ENCODE measurements at regions not wholly inside any gene's neighbourhood (a gene's known extent, or its start where the extent isn't known, plus 50 kb on each side); places are given as distances from the start of the nearest gene placed in this dataset.
A peak's percentile ranks its signal among the peaks of the same experiment; 100 is the strongest.
"Not testable (repeated sequence)": the region's sequence is repeated elsewhere in the genome, so short reads cannot be mapped to it uniquely, and the experiment has no call there.

DNA sequence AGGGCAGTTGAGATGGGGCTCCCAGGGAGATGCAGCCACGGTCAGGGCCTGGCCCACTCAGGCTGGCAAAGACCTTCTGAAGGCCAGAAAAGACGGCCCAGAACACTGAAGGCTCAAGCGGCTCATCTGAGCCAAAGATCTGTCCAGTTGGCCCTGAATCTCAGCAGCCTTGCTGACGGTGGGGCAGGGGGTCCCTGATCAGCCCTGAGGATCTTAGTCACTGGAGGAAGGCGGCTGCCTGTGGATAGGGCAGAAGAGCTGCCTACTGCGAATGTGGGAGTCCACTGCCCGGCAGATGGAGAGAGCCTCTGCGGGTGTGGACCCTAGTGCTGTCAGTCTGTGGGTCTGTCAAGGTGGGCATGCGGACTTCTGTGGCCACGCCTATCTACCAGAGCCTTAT lies 1738.2 kb downstream of the TP53TG3F start:
- no peak for DNase-seq

DNA sequence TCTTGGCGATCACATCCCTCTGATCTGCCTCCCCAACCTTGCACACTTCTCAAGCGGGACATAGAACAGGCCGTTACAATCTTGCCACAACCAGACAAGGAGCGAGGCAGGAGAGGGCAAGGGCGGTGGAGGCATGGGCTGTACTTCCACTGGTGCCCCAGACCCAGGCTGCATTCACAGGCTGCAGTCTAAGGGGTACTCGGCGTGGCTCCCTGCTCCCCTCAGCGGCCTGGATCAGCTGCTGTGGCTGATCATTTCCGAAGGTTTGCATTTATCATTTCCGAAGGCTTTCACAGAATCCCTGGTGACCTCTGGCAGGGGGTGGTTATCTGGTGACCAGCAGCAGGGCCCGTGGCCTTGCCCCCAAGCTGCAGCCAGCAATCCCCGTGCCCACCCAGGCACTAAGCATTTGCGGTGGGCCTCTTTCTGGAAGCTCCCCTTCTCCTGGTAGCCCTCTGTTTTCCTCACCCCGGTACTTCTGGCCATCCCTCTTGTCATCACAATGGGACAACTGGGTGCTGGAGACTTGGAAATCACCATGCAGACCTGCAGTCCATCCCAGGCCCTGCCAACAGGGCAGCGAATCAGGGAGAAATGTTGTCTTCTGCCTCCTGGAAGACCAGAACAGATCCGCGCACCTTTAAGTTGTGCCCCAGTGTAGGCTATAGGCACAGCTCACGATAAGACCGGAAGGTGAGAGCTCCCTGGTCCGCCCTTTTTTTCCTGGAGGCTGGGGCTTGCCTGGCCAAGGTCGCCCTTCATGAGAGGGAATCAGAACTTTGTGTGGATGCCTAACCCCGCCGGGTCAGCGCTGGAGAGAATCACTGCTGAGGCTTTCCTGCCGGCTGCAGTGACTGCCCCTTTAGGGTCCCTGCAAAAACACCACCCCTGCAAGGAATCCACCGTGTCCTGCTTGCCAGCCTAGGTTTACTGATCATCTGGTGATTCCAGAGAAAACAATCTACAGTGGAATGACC lies 1739.1 kb downstream of the TP53TG3F start:
- DNase-seq, result no peak

DNA sequence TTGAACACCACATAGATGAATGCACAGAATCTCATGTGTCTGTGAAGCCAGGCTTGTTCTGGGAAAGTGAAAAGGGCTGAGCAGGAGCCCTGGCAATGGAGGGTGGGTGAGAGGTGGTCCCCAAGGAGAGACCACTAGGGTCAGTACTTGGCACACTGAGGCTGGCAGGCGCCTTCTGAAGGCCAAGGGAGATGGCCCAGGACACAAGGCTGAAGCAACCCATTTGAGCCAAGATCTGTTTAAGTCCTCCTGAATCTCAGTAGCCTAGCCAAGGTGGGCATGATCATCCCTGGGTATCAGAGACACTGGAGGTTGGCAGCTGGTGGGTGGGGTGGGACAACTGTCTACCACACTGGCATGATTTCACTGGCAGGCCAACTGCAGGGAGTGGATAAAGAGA lies 1741.2 kb downstream of the TP53TG3F start:
- DNase-seq, result no peak

DNA sequence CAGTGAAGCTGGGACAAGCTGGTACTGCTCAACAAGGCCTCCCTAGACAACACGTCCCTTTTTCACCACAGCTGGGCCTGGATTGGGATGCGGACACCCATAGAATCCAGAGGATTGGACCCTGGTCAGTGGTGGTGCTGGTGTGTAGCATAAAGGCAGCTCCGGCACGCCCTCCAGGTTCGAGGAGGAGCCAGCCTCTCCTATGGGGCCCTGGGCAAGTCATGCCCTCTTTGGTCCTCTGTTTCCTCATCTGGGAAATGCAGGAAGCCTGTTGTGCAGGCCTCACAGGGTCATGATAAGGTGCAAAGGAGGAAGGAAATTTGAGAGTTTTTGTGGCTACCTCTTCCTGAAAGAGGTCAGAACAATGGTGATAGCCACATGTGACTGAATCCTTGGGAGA lies 1741.7 kb downstream of the TP53TG3F start:
- DNase-seq, result no peak

DNA sequence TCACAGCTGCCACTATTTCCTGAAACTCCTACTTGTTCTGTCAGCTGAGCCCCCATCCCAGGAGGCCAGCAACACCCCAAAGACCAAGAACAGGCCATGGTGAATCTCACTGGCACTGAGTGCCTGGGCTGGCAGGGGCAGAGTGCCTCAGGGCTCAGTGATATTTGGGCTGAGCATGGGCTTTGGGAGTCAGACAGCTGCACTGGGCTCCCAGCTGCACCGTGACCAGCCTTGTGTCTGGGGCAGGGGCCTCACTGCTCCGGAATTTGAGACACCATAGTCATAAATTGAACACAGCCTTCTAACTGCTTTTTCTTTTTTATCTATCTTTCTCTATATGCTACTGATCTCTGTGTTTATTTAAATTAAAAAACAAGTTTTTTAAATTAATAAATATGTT lies 1744.2 kb downstream of the TP53TG3F start:
- no peak for DNase-seq

DNA sequence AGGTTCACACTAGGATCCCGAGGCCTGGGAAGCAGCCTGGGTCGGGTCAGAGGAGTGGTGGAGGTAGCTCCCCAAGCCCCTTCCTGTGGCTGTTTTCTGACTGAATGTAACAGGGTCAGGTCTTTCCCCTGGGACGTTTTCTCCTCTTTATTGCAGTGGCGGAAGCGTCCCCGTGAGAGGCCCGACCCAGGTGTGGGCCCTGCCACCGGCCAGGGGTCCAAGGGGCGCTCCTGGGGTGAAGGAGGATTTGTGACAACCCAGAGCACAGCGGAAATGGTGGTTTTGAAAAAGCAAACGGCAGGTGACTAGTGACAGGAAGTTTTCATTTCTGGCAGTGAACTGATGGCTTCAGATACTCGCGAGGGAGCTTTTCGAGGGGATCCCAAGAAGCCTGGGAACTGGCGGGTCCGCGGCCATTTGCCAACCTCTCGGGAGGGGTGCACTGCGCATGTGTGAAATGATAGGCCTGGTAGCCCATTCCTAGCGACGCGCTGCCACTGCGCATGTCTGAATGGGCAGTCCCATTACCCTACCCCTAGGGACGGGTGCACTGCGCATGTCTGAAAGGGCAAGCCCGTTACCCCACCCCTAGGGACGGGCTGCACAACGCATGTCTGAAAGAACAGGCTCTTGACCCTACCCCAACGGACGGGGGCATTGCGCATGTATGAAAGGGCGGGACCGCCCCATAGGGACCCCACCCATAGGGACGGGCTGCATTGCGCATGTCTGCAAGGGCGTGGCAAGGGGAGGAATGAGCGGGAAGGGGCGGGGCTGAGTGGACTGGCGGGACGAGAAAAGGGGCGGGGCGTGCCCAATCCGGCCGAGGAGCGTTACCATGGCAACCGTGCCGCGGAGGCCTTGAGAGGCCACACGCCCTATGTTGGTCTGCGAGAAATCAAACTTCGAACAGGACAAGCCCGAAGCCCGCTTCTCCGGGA lies 1747.9 kb downstream of the TP53TG3F start:
- DNase-seq, result no peak

DNA sequence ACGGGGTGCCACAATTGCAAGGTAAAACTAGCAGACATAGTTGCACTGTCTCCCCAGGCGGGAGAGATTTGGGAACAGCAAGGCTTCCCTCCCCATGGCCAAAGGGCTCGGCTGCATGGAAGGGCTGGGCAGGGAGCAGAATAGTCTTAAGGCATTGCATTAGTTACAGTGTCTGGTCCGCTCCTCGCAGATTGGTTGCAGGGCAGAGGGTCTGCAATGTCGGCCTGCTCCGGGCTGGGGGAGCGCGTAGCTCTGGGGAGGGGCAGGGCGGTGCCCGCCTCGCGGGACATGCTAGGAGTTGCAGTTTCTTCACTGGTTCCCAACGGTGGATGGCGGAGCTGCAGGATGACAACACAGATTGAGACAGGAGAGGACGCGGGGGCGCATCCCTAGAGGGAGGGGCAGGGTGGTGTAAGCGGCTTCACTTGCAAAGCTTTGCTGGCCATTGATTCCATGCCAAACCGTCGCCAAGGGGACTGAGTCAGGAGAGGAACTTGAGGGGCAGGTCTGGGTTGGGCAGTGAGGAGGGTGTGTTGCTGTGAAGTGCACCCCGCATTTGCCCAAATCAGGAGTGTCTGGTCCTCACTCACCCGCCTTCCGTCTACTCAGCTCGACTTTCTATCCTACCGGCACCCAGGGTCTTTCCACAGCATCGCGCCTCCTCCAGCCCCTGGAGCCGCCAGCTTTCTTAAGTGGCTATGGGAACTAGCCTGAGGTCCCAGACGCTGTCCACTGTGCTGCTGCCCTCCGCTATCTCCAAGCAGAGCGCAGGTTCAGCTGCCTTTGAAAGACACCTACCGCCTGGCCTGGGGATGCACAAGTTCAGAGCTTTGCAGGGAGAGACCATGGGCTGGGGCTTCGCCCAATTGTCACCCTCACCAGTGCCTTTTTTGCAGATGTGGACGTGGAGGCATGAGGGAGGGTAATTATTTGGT lies 1748.9 kb downstream of the TP53TG3F start:
- DNase-seq, result no peak

DNA sequence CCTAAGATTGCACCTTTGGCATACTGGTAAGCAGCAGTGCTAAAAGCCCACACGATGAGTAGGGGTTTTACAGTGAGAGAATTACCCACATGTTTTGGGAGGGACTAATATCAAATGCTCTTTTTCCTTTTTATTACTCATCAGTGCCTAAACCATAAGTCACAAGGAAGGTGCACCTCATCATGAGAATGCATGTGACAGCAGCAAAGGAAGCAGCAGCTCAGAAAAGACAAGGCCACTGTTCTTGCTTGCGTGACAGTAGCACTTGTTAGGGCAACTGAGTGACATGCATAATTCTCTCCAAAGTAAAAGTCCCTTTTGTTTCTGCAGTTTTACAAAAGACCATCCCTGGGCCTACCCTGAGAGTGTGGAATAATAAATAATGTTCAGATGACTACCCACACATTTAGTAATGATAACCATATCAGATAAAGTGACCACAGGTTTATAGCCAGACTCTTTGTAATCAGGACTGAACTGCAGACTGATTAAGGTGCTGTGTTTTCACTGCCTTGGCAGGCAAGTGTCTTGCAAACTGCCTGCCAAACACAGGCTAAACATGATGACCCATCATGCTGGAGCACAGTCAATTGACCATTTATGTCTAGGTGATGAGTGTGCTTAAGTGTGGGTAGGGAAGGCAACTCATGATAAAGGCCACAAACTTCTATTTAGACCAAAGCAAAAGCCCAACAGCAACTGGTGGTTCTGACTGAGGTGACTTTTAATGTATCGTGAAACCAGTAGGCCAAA lies 1751.4 kb downstream of the TP53TG3F start:
- DNase-seq, result no peak

DNA sequence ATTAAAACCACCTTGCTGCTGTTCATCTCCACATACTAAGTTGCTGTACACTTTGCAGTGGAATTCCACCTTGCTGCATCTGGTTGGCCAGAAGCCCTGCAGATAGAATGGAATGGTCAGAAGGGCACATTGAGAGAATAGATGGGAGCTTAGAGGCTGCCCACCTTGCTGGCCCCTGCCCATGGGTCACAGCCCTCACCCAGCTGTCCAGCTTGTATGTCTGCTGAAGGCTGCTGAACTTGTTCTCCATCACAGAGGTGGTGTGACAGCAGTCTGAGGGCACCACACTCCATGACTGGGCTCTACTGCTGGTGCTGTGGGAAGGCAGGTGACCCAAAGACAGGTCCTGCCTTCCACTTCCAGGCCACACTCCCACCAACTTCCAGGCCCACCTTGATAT lies 1755.4 kb downstream of the TP53TG3F start:
- no peak for DNase-seq

DNA sequence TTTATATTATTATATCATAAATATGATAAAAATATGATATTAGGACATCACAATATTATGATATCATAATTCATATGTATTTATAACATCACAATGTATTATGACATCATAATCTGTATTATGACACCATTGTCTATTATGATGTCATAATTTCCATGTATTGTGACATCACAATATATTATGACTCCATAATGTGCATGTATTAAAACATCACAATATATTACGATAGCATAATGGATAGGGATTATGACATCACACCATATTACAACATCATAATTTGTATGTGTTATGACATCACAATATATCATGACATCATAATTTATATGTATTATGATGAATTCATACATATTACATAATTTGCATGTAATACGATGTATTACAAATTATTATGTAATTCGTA lies 1755.9 kb downstream of the TP53TG3F start:
- no peak for DNase-seq

DNA sequence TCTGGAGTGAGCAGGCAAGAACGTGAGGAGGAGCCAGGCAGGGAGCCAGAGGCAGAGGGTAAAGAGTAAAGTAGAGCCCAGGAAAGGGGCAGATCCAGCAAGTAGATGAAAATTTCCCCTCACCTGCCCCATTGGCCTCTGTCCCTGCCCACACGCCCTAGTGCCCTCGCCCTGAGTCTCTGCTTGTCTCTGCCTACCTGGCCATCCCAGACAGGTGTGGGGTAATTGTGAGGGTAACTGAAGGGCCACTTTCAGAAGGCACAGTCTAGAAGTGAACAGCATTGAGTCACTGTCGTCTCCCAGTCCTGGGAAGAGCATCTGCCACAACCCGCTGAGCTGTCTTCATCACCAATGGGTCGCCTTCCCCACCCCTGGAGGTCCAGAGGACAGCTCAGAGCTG lies 1756.8 kb downstream of the TP53TG3F start:
- not testable (repeated sequence) for DNase-seq

DNA sequence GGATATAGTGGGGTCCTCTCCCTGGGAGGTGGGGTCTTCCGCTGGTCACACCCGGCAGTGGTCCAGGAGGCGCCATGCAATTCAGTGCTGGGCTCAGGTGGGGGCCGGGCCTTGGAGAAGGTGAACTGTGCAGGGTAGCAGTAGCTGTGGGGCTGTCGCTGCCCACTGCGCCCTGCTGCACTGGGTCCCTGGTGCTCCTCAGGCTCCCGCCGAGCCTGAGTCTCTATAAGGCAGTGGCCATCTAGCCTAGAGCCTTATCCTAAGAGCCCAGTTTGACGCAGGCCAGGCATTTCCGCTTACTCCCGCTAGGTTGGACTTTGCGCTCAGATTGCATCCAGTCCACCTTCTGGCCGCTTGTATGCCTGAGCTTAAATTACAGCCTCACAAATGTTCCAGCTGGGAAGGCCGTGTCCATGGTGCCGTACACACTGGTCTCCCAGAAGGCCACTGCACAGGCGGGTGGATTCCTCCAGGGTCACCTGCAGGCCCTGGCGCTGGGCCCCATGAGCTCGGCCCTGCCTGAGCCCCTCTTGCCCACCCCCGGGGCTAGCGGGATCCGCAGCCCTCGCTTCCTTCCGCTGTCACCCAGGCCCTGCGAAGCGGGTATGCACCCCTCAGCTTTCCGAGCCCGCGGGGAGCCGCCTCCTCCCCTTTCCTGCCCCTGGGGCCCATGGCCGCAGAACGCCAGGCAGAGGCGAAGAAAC lies 1762.2 kb downstream of the TP53TG3F start:
- peak; percentile 3 for DNase-seq

DNA sequence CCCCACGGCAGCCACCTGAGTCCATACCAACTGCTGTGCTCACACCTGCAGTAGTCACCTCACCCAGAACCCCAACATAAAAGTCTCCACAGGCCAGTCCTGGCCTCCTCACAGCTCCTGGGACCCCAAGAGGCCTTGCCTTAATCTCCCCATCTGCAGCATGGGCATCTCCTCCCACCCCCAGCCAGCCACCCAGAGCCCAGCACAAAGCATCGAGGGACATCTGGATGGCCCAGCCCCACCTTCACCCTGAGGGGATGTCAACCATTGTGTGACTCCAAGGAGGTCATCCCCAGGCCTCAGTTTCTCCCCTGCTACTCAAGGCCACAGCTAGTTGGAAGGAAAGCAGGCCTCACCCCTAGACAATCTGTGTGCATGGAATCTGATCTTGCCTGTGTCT lies 1775.3 kb downstream of the TP53TG3F start:
- DNase-seq, result no peak

DNA sequence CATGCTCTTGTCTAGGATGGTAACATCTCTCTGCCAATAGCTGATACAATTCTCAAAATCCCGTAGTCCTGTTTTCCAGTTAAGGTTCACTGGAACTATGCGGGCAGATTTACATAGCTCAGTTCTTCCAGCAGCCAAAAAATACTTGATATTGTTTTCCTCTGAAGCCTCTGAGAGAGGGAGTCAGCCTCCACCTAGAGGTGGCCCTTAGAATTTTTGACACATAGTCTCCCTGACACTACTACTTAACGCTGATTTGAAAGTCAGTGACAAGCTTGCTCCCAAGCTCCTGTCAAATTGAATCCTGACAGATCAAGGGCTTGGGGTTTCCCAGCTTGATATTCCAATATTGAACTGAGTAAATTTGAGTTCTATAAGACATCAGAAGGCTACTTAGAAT lies 1780.1 kb downstream of the TP53TG3F start:
- no peak for DNase-seq

DNA sequence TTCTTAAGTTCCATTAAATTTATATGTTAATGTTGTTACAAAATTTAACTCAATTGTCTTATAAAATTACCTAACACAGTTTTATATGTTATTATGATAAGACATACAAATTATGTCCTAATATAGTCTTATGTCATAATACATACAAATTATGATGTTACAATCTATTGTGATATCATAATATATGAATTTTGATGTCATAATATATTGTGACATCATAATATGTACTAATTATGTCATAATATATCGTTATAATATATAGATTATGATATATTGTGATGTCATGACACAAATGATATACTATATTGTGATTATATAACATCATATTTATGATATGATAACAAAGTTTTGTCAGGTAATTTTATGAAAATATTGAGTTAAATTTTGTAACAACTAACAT lies 1789.6 kb downstream of the TP53TG3F start:
- no peak for DNase-seq

DNA sequence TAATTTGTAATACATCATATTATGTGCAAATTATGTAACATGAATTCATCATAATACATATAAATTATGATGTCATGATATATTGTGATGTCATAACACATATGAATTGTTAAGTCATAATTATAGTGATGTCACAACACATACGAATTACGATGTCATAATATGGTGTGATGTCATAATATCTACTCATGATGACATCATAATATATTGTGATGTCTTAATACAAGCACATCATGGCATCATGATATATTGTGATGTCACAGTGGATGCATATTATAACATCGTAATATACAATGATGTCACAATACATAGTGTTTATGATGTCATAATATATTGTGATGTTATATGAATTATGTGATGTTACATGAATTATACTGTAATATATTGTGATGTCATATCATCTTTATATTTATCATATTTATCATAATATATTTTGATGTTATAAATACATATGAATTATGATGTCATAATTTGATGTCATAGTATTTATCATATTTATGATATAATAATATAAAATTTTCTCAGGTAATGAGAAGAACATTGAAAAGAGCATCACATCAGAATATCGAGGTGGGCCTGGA lies 1793.0 kb downstream of the TP53TG3F start:
- DNase-seq, result peak; percentile 1

DNA sequence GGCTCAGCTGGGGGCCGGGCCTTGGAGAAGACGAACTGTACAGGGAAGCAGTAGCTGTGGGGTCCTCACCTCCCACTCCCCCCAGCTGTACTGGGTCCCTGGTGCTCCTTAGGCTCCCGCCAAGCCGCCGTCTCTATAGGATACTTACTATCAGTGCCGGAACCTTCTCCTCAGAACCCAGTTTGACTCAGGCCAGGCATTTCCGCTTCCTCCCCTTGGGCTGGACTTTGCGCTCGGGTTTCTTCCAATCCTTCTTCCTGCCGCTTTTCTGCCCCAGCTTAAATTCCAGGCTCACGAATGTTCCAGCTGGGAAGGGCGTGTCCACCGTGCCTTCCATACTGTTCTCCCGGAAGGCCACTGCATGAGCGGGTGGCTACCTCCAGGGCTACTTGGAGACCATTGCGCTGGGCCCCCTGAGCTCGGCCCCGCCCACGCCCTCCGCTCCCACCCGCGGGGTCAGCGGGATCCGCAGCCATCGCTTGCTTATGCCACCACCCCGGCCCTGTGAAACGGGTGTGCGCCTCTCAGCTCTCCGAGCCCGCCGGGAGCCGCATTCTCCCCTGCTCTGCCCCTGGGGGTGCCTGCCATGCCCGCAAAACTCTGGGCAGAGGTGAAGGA lies 1795.9 kb downstream of the TP53TG3F start:
- no peak for DNase-seq

DNA sequence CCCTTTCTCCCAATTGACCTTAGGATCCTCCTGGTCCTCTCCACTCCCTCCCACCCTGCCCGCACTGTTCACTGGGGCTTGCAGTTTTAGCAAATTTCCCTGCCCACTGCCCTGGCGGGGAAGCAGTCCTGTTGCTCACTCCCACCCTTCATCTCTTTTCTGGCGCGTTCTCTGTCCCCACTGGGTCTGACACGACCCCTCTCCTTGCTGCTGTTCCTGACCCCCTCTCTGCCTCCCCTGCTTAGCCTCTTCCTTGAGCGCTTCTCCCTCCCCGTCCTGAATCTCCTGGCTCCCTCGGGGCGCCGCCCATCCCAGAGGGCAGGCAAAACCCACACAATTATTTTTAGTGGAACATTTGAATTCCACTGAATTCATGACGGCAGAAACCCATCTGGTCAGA lies 1796.4 kb downstream of the TP53TG3F start:
- DNase-seq, result no peak

DNA sequence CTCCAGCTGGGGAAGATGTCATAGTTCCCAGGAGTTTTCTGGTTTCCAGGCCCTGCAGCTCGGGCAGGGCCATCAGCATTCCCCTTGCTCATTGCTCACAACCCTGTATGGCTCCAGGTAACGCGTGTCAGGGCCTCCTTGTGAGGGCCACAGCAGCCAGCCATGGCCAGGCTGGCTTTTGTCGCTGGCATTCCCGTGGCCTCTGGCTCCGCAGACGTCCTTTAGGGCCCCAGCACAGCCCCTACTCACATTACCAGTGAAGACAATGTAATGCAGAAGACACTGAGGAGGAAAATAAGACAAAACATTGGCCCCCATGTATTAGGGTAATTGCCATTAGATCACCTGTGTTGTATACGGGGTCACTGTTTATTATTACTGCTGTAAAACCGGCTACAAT lies 1799.0 kb downstream of the TP53TG3F start:
- DNase-seq, result no peak

DNA sequence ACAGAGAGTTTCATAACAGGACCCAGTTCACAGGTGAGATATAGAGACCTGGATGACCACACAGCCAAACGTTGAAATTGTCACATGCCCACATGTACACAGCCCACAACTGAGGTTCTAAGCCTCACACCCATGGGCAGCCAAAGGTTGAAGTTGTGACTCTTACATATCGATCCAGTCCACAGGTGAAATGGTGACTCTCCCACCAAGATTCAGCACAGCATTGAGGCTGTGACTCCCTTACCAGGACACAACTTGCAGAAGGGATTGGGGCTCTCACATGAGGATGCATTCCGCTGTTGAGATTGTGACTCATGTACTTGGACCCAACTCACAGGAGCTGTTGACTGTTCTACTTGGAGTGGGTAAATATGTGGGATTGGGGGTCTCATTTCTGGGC lies 1836.4 kb downstream of the TP53TG3F start:
- no peak for DNase-seq

Measured in DMS53 (cell line).